HUDEP-2 (cell line): ENCODE measurements at regions not wholly inside any gene's neighbourhood (a gene's known extent, or its start where the extent isn't known, plus 50 kb on each side); places are given as distances from the start of the nearest gene placed in this dataset.
"Not testable (repeated sequence)": the region's sequence is repeated elsewhere in the genome, so short reads cannot be mapped to it uniquely, and the experiment has no call there.

Experiments used
- DNase-seq, 76 experiments: peaks; one replicate each; lab custom pipeline; 2025; ENCODE audit not compliant: unreplicated experiment in 76 of 76; lab: John Stamatoyannopoulos, UW

GRCh38 chr12:9543341-9543740 is 64.4 kb downstream of the KLRB1 start:
- DNase-seq, result not testable (repeated sequence)

DNA sequence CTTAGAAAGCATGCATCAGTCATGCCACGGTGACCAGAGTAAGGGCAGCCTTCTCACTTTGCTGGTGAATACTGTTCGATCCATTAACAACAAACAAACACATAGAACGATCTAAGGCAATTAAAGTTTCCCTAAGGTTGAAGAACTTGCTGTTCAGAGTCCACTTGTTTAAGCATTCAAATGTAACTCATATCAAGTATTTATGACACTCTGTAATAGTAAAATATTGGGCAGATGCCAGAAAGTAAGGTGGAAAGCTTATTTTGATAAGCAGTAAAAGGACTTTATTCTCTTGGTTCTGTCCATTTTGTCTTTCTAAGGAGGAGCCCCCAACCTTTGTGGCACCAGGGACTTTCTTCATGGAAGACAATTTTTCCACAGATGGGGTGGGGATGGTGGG is 64.9 kb downstream of the KLRB1 start:
- not testable (repeated sequence) for DNase-seq

- not testable (repeated sequence) for DNase-seq
These were observed 91.8 kb downstream of the KLRB1 start for GRCh38 chr12:9515925-9516324.

DNA sequence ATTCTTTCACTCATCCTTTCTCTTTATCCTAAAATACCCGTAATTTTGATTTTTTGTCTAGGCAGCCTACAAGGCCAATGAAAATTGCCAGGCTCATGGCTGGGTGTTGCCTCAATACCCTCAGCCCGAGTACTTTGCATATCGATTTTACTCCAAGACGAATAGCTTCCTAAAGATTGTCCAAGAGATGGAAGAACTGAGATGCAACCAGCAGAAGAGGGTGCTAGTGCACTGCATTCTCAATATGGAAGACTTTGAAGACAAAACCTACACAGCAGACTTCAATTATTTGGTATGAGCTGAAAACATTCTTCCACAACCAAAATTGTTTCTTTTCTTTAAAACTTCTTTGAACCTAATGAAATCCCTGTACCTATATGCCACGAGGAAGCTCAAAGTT is 95.0 kb downstream of the KLRB1 start:
- DNase-seq, result not testable (repeated sequence)

- DNase-seq, result not testable (repeated sequence)
These were observed 97.2 kb downstream of the KLRB1 start for GRCh38 chr12:9510392-9511011.

- no peak for DNase-seq
These were observed 98.1 kb downstream of the KLRB1 start for GRCh38 chr12:9509464-9510161.

GRCh38 chr12:9506746-9507145 is 101.0 kb downstream of the KLRB1 start:
- no peak for DNase-seq

GRCh38 chr12:9503384-9503783 is 104.3 kb downstream of the KLRB1 start:
- not testable (repeated sequence) for DNase-seq

DNA sequence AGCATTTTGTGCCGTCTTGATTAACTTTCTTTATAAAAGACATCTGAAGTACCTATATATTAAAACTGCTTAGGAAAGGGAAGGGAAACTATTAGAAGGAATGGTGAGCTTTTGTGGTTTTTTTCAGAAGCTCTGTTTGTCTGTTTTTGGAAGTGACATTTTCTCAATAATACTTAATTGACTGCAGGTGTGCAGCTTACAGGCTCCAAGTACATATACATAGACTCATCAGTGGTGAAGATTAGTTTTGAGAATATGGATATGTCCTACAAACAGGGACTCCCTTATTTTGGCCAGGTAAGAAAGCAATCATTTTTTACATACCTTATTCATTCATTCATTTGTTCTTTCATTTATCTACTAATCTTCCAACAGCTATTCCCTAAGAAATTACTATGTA is 104.9 kb downstream of the KLRB1 start:
- not testable (repeated sequence) for DNase-seq

DNA sequence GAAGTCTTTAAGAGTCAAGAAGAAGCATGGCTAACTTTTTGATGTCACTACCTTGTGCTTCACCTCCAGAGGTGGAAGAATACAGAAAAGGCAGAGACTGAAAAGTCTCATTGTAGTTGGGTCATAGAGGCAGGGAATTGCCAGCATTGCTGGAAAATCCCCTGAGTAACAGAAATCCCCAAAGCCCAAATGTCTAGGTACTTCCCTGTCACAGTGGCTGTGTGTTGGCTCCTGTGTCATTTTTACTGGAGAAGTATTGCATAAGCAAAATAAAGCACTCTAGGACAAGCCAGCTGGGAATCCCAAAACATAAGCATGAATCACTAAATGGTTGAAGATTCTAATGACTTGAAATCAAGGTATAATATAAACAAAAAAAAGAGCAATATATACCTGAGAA is 114.4 kb downstream of the KLRB1 start:
- DNase-seq, result not testable (repeated sequence)

- DNase-seq, result not testable (repeated sequence)
These were observed 126.4 kb downstream of the KLRB1 start for GRCh38 chr12:9481289-9481688.

DNA sequence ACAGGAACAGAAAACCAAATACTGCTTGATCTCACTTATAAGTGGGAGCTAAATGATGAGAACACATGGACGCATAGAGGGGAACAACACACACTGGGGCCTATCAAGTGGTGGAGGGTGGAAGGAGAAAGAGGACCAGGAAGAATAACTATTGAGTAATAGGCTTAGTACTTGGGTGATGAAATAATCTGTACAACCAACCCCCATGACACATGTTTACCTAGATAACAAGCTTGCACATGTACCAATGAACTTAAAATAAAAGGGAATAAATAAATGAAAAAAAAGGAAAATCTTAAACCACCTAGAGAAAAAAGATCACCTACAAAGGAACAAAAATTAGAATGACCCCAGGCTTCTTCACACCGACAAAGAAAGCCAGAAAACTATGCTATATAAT is 133.5 kb downstream of the KLRB1 start:
- DNase-seq, result not testable (repeated sequence)

GRCh38 chr12:9473638-9474037 is 134.1 kb downstream of the KLRB1 start:
- not testable (repeated sequence) for DNase-seq

DNA sequence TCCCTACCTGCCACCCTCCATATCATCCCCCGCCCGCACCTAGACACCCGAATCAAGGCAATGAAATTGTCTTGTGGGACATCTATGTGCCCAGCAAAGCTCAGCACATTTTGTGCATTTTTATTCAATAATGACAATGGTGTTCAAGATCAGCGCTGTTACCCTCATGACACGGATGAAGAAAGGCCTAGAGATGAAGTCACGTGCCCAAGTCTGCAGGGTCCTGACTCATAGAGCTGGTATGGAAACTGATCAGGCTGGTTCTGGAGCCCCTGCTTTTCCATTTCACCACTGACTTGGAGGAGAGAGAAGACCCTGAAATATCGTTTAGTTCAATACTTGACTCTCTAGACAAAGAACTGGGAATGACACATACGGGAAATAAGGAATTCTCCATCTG is 136.2 kb downstream of the KLRB1 start:
- not testable (repeated sequence) for DNase-seq

GRCh38 chr12:9470367-9470766 is 137.3 kb downstream of the KLRB1 start:
- not testable (repeated sequence) for DNase-seq

DNA sequence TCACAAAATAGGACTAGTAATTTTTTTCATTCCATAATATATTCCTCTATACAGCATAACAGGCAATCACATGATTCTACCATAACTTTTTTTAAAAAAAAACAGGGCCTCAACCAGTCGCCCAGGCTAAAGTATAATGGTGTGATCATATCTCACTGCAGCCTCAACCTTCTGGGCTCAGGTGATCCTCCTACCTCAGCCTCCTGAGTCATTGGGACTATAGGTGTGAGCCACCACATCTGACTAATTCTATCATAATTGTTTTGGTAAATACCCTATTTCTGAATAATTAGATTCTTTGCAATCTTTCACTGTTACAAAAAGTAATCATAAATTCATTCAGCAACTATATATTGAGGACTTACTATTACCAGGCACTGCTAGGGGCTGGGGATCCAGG is 137.8 kb downstream of the KLRB1 start:
- not testable (repeated sequence) for DNase-seq

DNA sequence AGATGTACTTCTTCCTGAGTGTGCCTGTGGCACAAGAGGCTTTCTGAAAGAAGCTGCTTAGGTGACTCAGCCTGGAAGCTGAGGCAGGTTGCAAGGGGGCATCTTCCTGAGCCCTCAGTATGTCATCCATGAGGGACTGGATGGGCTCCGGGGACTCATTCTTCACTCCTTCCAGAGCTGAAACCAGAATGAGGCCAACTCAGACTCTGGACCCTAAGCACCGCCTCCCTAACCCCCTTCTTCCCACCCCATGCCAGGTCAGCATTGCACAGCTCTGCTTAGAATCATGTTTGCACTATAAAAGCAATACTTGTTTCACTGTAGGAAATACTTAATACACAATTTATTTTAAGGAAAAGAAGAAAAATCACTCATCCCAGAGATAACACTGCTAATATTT is 138.3 kb downstream of the KLRB1 start:
- not testable (repeated sequence) for DNase-seq

GRCh38 chr12:9468998-9469397 is 138.7 kb downstream of the KLRB1 start:
- DNase-seq, result peak in 62 of 76 experiments; percentile 8 to 71 (median 40)

DNA sequence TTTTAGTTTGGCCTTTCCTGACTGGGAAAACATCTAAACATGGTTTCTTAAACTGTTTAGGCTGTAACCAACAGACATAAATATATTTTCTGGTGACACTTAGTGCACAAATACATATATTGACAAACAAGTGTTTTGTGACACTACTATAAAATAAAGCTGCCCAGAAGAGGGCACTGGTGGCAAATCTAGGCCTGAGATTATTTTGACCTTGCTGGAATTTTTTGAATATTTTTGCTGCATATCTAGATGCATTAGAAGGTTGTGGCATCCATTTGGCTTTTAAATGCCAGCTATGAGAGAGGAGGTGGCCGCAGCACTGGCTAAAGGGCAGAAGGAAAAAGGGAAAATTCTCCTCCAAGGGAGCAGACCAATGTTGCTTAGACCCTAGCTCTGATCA is 139.6 kb downstream of the KLRB1 start:
- DNase-seq, result peak in 1 of 76 experiments; percentile 8

DNA sequence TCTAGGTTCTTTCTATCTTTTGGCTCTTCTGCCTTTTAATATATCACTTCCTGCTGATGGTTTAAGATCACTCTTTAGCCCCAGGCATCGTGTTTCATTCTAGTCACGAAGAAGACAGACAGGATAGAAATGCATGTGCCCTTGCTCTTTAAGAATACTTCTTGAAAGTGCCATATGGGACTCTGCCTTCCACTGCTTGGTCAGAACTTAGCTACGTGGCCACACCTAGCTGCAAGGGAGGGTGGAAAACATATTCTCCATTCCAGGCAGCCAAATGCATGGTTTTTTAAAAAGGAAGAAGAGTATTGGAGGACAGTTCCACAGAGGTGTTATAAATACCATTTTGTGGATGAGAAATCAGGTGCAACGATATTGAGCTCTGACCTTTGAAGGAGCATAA is 143.3 kb downstream of the KLRB1 start:
- DNase-seq, result no peak

DNA sequence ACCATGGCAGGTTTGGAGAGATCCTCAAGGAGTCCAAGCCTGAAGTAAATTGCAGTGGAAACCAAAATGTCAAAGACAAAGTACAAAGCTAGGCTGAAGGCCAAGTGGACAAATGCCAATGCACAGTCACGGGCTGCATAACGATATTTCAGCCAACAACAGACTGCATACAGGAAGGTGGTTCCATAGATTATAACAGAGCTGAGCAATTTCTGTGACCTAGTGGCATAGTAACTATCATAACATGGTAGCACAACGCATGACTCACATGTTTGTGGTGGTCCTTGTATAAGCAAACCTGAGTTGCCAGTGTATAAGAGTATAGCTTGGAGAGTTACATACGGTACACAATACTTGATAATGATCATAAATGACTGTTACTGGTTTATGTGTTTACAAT is 152.2 kb downstream of the KLRB1 start:
- peak in 73 of 76 experiments; percentile 28 to 88 (median 74) for DNase-seq

DNA sequence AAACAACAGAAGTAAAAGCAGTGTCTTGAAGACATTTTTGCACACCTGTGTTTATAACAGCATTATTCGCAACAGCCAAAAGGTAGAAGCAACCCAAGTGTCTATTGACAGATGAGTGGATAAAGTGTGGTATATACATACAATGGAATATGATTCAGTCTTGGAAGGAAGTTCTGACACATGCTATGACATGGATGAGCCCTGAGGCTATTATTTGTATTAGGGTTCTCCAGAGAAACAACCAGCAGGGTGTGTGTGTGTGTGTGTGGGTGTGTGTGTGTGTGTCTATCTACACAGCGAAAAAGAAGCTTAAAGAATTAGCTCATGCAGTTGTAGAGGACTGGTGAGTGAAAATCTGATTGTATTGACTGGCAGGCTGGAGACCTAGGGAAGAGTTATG is 153.7 kb downstream of the KLRB1 start:
- peak in 9 of 76 experiments; percentile 1 to 28 (median 13) for DNase-seq
